ENCODE measurements at regions not wholly inside any gene's neighbourhood (a gene's known extent, or its start where the extent isn't known, plus 50 kb on each side); places are given as distances from the start of the nearest gene placed in this dataset.

- H2BK5ac ChIP-seq (ENCODE audit: low read depth, low read length): no peak overlapping the region
- H3K79me2 ChIP-seq (ENCODE audit: control insufficient read depth in 1 of 2, insufficient read depth in 2 of 2, low read length in 2 of 2): no peaks in the 10 kb centered on the region
- no peak overlapping the region for H3K9ac ChIP-seq (replicated peaks in 1 of 4; ENCODE audit: extremely low read depth in 1 of 4, low read depth in 3 of 4, low read length in 3 of 4)
- H3K4me1 ChIP-seq (replicated peaks in 1 of 4; ENCODE audit: control insufficient read depth in 3 of 4, insufficient read depth in 4 of 4, low read length in 3 of 4): no peaks in the 10 kb centered on the region
- H3K56ac ChIP-seq (replicated peaks; ENCODE audit: insufficient read length, low read depth, low read length): no peak overlapping the region
- H3K23me2 ChIP-seq (ENCODE audit: low read depth, low read length): no peaks in the 10 kb centered on the region
- ChIA-PET POLR2A (ENCODE audit: partially characterized antibody) (no interaction called here), CTCF (ENCODE audit: partially characterized antibody) (interaction anchor here (0.6 to 0.7 kb wide), 2 partner anchors 452 to 793 kb away, joined by 3 read pairs; no protein-coding TSS in a partner anchor)
- no peak overlapping the region for H4K8ac ChIP-seq (ENCODE audit: extremely low read depth, insufficient read depth, low read length)
- no peak overlapping the region for H4K5ac ChIP-seq (ENCODE audit: insufficient read length, low read depth, low read length)
- no peak overlapping the region for H2AFZ ChIP-seq (ENCODE audit: low read length)
- FAIRE-seq (no peak), DNase-seq (ENCODE audit: low read depth in 1 of 2, low spot score in 2 of 2) (no peak)
- no peak overlapping the region for H2BK12ac ChIP-seq (ENCODE audit: low read depth, low read length)
- H3K23ac ChIP-seq (ENCODE audit: insufficient read length): no peak overlapping the region
- H4K20me1 ChIP-seq (replicated peaks in 1 of 2; ENCODE audit: control insufficient read depth in 1 of 2, insufficient read depth in 2 of 2, low read length in 2 of 2): no peaks in the 10 kb centered on the region
- H3K4me2 ChIP-seq (ENCODE audit: insufficient read depth in 1 of 2, low read depth in 2 of 2, low read length in 2 of 2): no peak overlapping the region
- WGBS, 2 experiments (ENCODE audit: extremely low coverage in 1 of 2, insufficient coverage in 1 of 2, insufficient read length in 1 of 2, insufficient replicate concordance in 2 of 2, low coverage in 1 of 2, low lambda C conversion rate in 2 of 2, missing lambda C conversion rate in 1 of 2): 96% methylated on average over 2 of the region's 2 CpGs; no CpG with 5 or more reads in 1 of the 2 experiments
- no peak overlapping the region for H3K4ac ChIP-seq (replicated peaks; ENCODE audit: insufficient read length, low read depth, low read length)
- no peaks in the 10 kb centered on the region; a peak in 1 of 4 replicates for H3K9me3 ChIP-seq (ENCODE audit: insufficient read depth in 2 of 2, low read depth in 1 of 2, low read length in 1 of 2)
- no peak overlapping the region for H3K4me3 ChIP-seq (ENCODE audit: extremely low read depth in 1 of 4, insufficient read depth in 2 of 4, low read depth in 3 of 4, low read length in 4 of 4)
- no peak overlapping the region for H3K27ac ChIP-seq (ENCODE audit: low read depth, low read length)
- H3K18ac ChIP-seq (ENCODE audit: extremely low read depth, low read length): no peak overlapping the region
- no peak overlapping the region for H4K91ac ChIP-seq (replicated peaks; ENCODE audit: insufficient read length, low read length)
- no peak overlapping the region for H3K14ac ChIP-seq (ENCODE audit: insufficient read length)
- H3K36me3 ChIP-seq (ENCODE audit: control insufficient read depth in 2 of 4, insufficient read depth in 4 of 4, low read length in 3 of 4): no peaks in the 10 kb centered on the region
- H2BK20ac ChIP-seq (ENCODE audit: low read length): no peak overlapping the region
- H2BK120ac ChIP-seq (replicated peaks; ENCODE audit: low read depth, low read length): no peak overlapping the region
- no peak overlapping the region for H2AK5ac ChIP-seq (ENCODE audit: low read depth, low read length)
- no peaks in the 10 kb centered on the region for H3K27me3 ChIP-seq (replicated peaks in 1 of 4; ENCODE audit: control insufficient read depth in 3 of 4, extremely low read depth in 1 of 4, insufficient read depth in 3 of 4, low read length in 3 of 4)
- H3K79me1 ChIP-seq (ENCODE audit: low read depth, low read length): no peaks in the 10 kb centered on the region
- no peak overlapping the region for H2BK15ac ChIP-seq (ENCODE audit: low read length)
- TF ChIP-seq SRF (IDR thresholded peaks at IDR 0.05; ENCODE audit: low read depth, low read length) (no peak), SUZ12 (IDR thresholded peaks at IDR 0.05; ENCODE audit: low read length) (no peak), CTBP2 (IDR thresholded peaks at IDR 0.05; ENCODE audit: borderline replicate concordance, insufficient read depth, insufficient read length, low read length) (no peak), RAD21 (IDR thresholded peaks at IDR 0.05 in 1 of 2, conservative IDR thresholded peaks at IDR 0.05 in 1 of 2; ENCODE audit: low read depth in 2 of 2, low read length in 2 of 2) (no peak), NANOG (IDR thresholded peaks at IDR 0.05; ENCODE audit: insufficient read depth, low read depth, low read length, poor library complexity, severe bottlenecking) (no peak), SP2 (IDR thresholded peaks at IDR 0.05; ENCODE audit: low read length) (no peak), MAFK (IDR thresholded peaks at IDR 0.05; ENCODE audit: low read depth, low read length) (no peak), ATF3 (IDR thresholded peaks at IDR 0.05; ENCODE audit: insufficient read depth, low read depth, low read length) (no peak), HDAC2 (IDR thresholded peaks at IDR 0.05; ENCODE audit: borderline replicate concordance in 1 of 2, low read depth in 2 of 2, low read length in 2 of 2) (no peak), TEAD4 (IDR thresholded peaks at IDR 0.05; ENCODE audit: low read depth, low read length) (no peak), JUND (IDR thresholded peaks at IDR 0.05; ENCODE audit: low read length) (no peak), YY1 (IDR thresholded peaks at IDR 0.05; ENCODE audit: low read depth, low read length) (no peak), KDM5A (IDR thresholded peaks at IDR 0.05; ENCODE audit: low read length) (no peak), FOSL1 (IDR thresholded peaks at IDR 0.05; ENCODE audit: insufficient read depth, low read depth, low read length) (no peak), CREB1 (IDR thresholded peaks at IDR 0.05) (no peak)
These were observed 612.2 kb downstream of the TSN start for GRCh38 chr2:122367646-122368010.
